ENCODE measurements at regions not wholly inside any gene's neighbourhood (a gene's known extent, or its start where the extent isn't known, plus 50 kb on each side); places are given as distances from the start of the nearest gene placed in this dataset.
A peak's percentile ranks its signal among the peaks of the same experiment; 100 is the strongest.

DNA sequence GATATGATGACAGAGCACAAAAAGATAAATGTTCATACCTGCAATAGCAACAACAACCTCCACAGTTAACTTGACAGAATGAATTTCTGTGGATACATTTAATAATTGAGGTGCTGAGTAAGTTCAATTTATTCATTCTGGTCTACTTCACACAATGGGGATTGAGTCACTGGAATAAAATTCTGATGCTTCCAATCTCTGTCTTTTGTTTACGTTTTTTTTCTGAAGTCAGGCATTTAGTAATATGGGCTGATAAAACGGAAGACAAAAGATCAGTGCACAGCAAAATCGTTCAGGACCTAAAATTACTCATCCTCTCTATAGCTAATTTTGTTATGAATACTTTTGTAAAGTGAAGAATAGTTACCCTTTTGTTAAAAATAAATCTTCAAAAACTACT lies 565.9 kb upstream of the CCDC54 start (continued):
- TF ChIP-seq CSRNP3 (CRISPR knock-in tag; IDR thresholded peaks at IDR 0.05) (no peak), TSHZ2 (CRISPR knock-in tag; IDR thresholded peaks at IDR 0.05) (no peak), TCF4 (CRISPR knock-in tag; IDR thresholded peaks at IDR 0.05; ENCODE audit: borderline replicate concordance) (no peak)

DNA sequence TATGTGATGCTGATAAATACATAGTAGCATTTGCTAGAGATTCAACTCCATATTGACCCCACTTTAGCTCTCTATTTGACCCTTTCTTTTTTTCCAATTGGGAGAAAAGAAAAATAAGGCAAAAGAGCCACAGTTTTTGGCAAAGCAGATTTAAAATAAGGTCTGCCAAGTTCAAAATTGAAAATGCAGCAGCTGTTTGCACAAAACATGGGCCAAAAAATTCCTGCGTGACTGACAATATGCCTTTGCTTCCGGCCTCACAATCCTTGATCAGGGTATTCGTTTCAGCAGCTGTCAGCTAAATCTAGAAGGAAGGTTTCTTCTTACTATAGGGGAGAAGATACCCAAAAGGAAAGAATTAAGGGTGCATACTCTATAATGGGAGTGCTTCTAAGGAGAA lies 563.5 kb upstream of the CCDC54 start:
- TF ChIP-seq TCF4 (CRISPR knock-in tag; IDR thresholded peaks at IDR 0.05; ENCODE audit: borderline replicate concordance) (no peak), ZNF70 (CRISPR knock-in tag; IDR thresholded peaks at IDR 0.05) (no peak), ISL1 (CRISPR knock-in tag; IDR thresholded peaks at IDR 0.05) (no peak), ZC3H10 (CRISPR knock-in tag; IDR thresholded peaks at IDR 0.05) (no peak), ZNF8 (CRISPR knock-in tag; IDR thresholded peaks at IDR 0.05) (no peak), BACH2 (CRISPR knock-in tag; IDR thresholded peaks at IDR 0.05; ENCODE audit: borderline replicate concordance) (no peak), CSRNP3 (CRISPR knock-in tag; IDR thresholded peaks at IDR 0.05) (no peak), SNAI2 (CRISPR knock-in tag; IDR thresholded peaks at IDR 0.05) (no peak)
- no peak for ATAC-seq

DNA sequence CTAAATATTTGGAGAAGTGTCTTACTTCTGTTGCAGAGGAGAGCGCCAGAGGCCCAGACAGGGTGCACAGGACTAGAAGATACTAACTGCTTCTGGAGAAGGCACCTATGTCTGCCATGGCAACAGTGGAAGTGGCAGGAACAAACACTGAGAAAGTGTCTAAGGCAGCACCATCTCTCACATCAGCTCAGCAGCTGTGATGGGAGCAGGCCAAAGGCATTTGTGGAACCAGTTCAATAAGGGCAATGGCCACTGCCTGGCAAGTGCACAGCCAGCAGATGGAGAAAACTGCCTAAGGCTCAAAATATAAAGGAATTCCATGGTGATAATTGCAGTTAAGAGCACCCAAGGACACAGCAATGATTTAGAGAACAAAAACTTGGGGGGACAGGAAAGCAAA lies 563.0 kb upstream of the CCDC54 start:
- TF ChIP-seq ZC3H10 (CRISPR knock-in tag; IDR thresholded peaks at IDR 0.05) (no peak), TCF4 (CRISPR knock-in tag; IDR thresholded peaks at IDR 0.05; ENCODE audit: borderline replicate concordance) (peak; percentile 35; the same call in 1 of the 2 replicates)
- no peak; the same call in 2 of the 3 replicates for ATAC-seq

- no peak for ATAC-seq
- TF ChIP-seq ZFP3 (CRISPR knock-in tag; IDR thresholded peaks at IDR 0.05) (no peak), ZC3H10 (CRISPR knock-in tag; IDR thresholded peaks at IDR 0.05) (no peak), TCF4 (CRISPR knock-in tag; IDR thresholded peaks at IDR 0.05; ENCODE audit: borderline replicate concordance) (no peak), CSRNP3 (CRISPR knock-in tag; IDR thresholded peaks at IDR 0.05) (no peak), ZNF8 (CRISPR knock-in tag; IDR thresholded peaks at IDR 0.05) (no peak), PATZ1 (CRISPR knock-in tag; IDR thresholded peaks at IDR 0.05; ENCODE audit: borderline replicate concordance) (no peak), TOX (CRISPR knock-in tag; IDR thresholded peaks at IDR 0.05; ENCODE audit: borderline replicate concordance) (no peak), ARNTL (CRISPR knock-in tag; IDR thresholded peaks at IDR 0.05; ENCODE audit: borderline replicate concordance, low read depth) (no peak)
- TF ChIP-seq, protein P1, sequence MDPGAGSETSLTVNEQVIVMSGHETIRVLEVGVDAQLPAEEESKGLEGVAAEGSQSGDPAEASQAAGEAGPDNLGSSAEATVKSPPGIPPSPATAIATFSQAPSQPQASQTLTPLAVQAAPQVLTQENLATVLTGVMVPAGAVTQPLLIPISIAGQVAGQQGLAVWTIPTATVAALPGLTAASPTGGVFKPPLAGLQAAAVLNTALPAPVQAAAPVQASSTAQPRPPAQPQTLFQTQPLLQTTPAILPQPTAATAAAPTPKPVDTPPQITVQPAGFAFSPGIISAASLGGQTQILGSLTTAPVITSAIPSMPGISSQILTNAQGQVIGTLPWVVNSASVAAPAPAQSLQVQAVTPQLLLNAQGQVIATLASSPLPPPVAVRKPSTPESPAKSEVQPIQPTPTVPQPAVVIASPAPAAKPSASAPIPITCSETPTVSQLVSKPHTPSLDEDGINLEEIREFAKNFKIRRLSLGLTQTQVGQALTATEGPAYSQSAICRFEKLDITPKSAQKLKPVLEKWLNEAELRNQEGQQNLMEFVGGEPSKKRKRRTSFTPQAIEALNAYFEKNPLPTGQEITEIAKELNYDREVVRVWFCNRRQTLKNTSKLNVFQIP (CRISPR knock-in tag; IDR thresholded peaks at IDR 0.05; ENCODE audit: borderline replicate concordance, low read depth): no peak
These were observed 560.4 kb upstream of the CCDC54 start for GRCh38 chr3:106816838-106817237.

All from SK-N-SH treated with all-trans-retinoic acid at 6 μM for 48 hours (cell line).